HEK293T (cell line): ENCODE measurements at regions not wholly inside any gene's neighbourhood (a gene's known extent, or its start where the extent isn't known, plus 50 kb on each side); places are given as distances from the start of the nearest gene placed in this dataset.

ENCODE experiments used
- CTCF ChIA-PET: fragments of 350-600 bp; formaldehyde crosslinking; extraction: SDS; loops from one replicate; lab custom pipeline; 2021; ENCODE audit warnings: antibody characterized with exemption, inconsistent platforms; lab: Yijun Ruan, JAX
- POLR2A ChIA-PET: fragments of 350-600 bp; formaldehyde crosslinking; extraction: SDS; loops from one replicate; lab custom pipeline; 2020; ENCODE audit warnings: antibody characterized with exemption, inconsistent platforms; lab: Yijun Ruan, JAX
- DNase-seq: peaks from one replicate; pipeline ENCODE4 v3.0.0; 2012; ENCODE audit warnings: mixed read lengths; ENCODE audit errors: extremely low spot score
- ARNT ChIP-seq: fragments of 450-650 bp; IDR thresholded peaks from 2 replicates; pipeline ENCODE4 v1.6.1; 2017; ENCODE audit warnings: mild to moderate bottlenecking
- BHLHE40 ChIP-seq: fragments of 450-650 bp; IDR thresholded peaks from 2 replicates; pipeline ENCODE4 v1.6.1; 2016; ENCODE audit warnings: mild to moderate bottlenecking, moderate library complexity, borderline replicate concordance
- CTBP1 ChIP-seq: fragments of 450-650 bp; IDR thresholded peaks from 2 replicates; pipeline ENCODE4 v1.6.1; 2016; ENCODE audit warnings: borderline replicate concordance
- ELF4 ChIP-seq: fragments of 450-650 bp; IDR thresholded peaks from 2 replicates; pipeline ENCODE4 v1.6.1; 2017; ENCODE audit warnings: antibody characterized with exemption
- FOXA1 ChIP-seq: fragments of 450-650 bp; IDR thresholded peaks from 2 replicates; pipeline ENCODE4 v1.6.1; 2016; ENCODE audit warnings: mild to moderate bottlenecking
- FOXK2 ChIP-seq: fragments of 450-650 bp; IDR thresholded peaks from 2 replicates; pipeline ENCODE4 v1.6.1; 2016; ENCODE audit warnings: mild to moderate bottlenecking
- FOXM1 ChIP-seq: fragments of 450-650 bp; IDR thresholded peaks from 2 replicates; pipeline ENCODE4 v1.6.1; 2017; ENCODE audit warnings: mild to moderate bottlenecking, borderline replicate concordance
- HDGF ChIP-seq: fragments of 450-650 bp; IDR thresholded peaks from 2 replicates; pipeline ENCODE4 v1.6.1; 2017; ENCODE audit warnings: antibody characterized with exemption, borderline replicate concordance
- L3MBTL2 ChIP-seq: fragments of 450-650 bp; conservative IDR thresholded peaks from 2 replicates; pipeline ENCODE4 v1.6.1; 2016; ENCODE audit warnings: mild to moderate bottlenecking
- LEF1 ChIP-seq: fragments of 450-650 bp; IDR thresholded peaks from 2 replicates; pipeline ENCODE4 v1.6.1; 2017; ENCODE audit warnings: mild to moderate bottlenecking, borderline replicate concordance
- NFRKB ChIP-seq: fragments of 450-650 bp; IDR thresholded peaks from 2 replicates; pipeline ENCODE4 v1.6.1; 2016; ENCODE audit warnings: mild to moderate bottlenecking, moderate library complexity
- SP1 ChIP-seq: fragments of 450-650 bp; IDR thresholded peaks from 2 replicates; pipeline ENCODE4 v1.6.1; 2017
- SUZ12 ChIP-seq: fragments of 450-650 bp; IDR thresholded peaks from 2 replicates; pipeline ENCODE4 v1.6.1; 2016; ENCODE audit warnings: mild to moderate bottlenecking
- TARDBP ChIP-seq: fragments of 450-650 bp; IDR thresholded peaks from 2 replicates; pipeline ENCODE4 v1.6.1; 2016
- ZNF384 ChIP-seq: fragments of 450-650 bp; IDR thresholded peaks from 2 replicates; pipeline ENCODE4 v1.6.1; 2016
- TF ChIP-seq, protein P1 (sequence below): fragments of 450-650 bp; IDR thresholded peaks from 2 replicates; pipeline ENCODE4 v1.6.1; 2016

DNA sequence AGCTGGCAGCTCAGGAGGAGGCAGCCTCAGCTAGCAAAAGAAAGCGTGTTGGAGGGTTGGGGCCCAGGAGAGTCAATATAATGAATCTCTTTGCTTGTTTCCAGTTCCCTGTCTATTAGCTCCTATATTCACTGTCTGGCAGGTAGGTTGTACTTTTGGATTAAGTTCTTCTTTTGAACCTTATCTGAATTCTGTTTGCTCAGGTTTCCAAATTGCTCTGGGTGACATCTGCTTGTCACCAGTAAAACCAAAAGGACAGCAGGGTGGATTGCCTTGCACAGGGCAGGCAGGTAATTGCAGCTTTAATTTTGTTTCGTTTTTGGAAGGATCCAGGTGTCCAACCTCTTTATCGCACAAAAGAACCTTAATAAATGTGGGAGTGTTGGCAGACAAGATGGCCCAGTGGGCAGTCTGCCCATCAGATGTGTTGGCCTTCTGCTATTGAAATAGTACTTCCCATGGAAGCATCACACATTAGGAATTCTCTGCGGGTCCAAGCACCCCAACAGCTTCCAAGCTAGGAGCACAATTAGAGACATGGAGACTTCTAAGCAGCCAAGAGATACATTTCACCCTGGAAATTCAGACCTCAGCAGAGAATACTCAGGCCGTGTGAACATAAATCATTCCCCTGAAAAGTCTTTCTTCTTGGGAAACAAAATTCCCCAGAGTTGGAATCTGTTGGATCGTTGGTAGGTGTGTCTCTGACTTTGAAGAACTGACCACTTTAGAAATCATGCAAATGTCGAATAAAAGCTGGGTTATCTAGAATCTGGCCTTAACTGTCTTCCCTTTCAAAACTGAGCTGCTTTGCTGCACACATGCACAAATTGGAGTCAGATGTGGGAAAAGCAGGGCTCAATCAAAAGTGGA is 286.9 kb upstream of the BMP2 start:
- ChIA-PET POLR2A (no interaction called here), CTCF (no interaction called here)
- no peak for DNase-seq
- TF ChIP-seq NFRKB (no peak), CTBP1 (no peak), ZNF384 (no peak), ARNT (no peak), FOXA1 (no peak), HDGF (no peak), SP1 (no peak), FOXK2 (no peak), LEF1 (no peak), BHLHE40 (no peak), FOXM1 (no peak), ELF4 (no peak), SUZ12 (no peak), TARDBP (no peak), L3MBTL2 (no peak)
- TF ChIP-seq, protein P1, sequence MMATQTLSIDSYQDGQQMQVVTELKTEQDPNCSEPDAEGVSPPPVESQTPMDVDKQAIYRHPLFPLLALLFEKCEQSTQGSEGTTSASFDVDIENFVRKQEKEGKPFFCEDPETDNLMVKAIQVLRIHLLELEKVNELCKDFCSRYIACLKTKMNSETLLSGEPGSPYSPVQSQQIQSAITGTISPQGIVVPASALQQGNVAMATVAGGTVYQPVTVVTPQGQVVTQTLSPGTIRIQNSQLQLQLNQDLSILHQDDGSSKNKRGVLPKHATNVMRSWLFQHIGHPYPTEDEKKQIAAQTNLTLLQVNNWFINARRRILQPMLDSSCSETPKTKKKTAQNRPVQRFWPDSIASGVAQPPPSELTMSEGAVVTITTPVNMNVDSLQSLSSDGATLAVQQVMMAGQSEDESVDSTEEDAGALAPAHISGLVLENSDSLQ, result no peak

DNA sequence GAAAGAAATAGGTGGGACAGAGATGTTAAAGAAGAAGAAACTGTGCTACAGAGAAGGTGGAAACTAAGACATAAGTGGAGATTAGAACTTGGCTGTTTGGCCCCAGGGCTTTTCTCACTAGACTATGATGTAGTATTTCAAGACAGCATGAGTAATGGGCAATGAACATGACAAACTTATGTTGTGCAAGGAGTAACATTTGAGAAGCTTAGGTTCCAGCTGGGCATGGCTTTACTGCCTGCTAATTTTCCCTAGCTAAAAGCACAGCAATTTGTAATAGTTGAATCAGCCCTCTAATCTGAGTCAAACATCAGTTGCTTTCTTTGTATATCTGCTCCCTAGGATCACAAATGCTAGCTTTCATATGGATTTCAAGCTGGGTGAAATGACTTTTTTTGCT is 294.3 kb upstream of the BMP2 start:
- TF ChIP-seq ELF4 (no peak), L3MBTL2 (no peak), ZNF384 (no peak), NFRKB (no peak), LEF1 (no peak), FOXA1 (no peak), FOXM1 (no peak), TARDBP (no peak), ARNT (no peak), HDGF (no peak), CTBP1 (no peak), FOXK2 (no peak)
- TF ChIP-seq, protein P1, result no peak
- no peak for DNase-seq
- CTCF ChIA-PET, result no interaction called here
- POLR2A ChIA-PET, result no interaction called here

DNA sequence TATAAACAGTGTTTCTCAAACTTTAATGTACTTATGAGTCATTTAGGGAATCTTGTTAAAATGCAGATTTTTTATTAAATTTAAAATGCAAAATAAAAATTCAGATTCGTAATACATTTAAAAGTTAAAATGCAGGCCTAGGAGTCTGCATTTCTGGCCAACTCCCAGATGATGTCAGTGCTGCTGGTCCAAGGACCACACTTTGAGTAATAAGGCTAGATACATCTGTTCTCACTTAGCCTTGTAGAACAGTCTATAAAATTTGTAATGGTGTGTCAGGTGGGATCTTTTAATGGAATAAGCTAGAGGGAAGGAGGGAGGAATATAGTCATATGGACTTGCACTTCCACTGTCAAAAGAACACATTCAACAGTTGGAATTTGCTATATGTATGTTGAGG is 295.6 kb upstream of the BMP2 start:
- TF ChIP-seq CTBP1 (no peak), NFRKB (no peak), LEF1 (no peak), ELF4 (no peak), L3MBTL2 (no peak), BHLHE40 (no peak), HDGF (no peak), SUZ12 (no peak), TARDBP (no peak), FOXK2 (no peak), ZNF384 (no peak), FOXM1 (no peak), ARNT (no peak), SP1 (no peak), FOXA1 (no peak)
- TF ChIP-seq, protein P1, result no peak
- ChIA-PET POLR2A (no interaction called here), CTCF (interaction anchor here (1.0 kb wide), 1 partner anchor 11 kb away, joined by 8 read pairs; no protein-coding TSS in a partner anchor)
- DNase-seq, result no peak

DNA sequence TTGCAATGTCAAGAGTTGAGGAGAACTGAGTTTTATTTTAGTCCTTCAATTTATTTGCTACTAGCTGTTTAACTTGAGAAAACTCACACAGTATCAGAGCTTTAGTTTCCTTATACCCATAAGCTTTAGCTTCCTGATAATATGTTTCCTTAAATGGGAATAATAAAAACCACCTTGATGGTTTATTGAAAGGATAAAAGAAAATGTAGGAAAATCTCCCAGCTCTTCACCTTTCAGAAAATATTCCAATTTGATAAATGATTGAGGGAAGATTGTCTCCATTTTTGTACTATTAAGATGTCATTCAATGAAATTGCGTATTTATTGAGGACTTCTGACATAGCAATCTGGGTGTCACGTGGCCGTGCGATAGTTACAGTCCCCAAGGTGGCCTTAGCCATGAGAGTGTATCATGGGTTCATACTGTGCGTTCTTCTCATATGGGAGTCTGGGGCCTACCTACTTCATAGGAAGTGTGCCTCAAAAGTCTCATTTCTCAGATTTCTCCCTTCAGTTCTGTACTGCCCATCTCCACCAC is 296.3 kb upstream of the BMP2 start:
- no peak for TF ChIP-seq BHLHE40
- TF ChIP-seq SUZ12, result no peak
- no peak for TF ChIP-seq TARDBP
- no peak for TF ChIP-seq ARNT
- TF ChIP-seq FOXK2, result no peak
- TF ChIP-seq ZNF384, result no peak
- no peak for TF ChIP-seq NFRKB
- no peak for TF ChIP-seq L3MBTL2
- no peak for TF ChIP-seq HDGF
- no peak for TF ChIP-seq SP1
- TF ChIP-seq, protein P1, result no peak
- no peak for TF ChIP-seq FOXM1
- TF ChIP-seq FOXA1, result no peak
- TF ChIP-seq LEF1, result no peak
- no peak for TF ChIP-seq CTBP1
- no peak for TF ChIP-seq ELF4
- POLR2A ChIA-PET, result no interaction called here
- DNase-seq, result no peak
- CTCF ChIA-PET, result no interaction called here

DNA sequence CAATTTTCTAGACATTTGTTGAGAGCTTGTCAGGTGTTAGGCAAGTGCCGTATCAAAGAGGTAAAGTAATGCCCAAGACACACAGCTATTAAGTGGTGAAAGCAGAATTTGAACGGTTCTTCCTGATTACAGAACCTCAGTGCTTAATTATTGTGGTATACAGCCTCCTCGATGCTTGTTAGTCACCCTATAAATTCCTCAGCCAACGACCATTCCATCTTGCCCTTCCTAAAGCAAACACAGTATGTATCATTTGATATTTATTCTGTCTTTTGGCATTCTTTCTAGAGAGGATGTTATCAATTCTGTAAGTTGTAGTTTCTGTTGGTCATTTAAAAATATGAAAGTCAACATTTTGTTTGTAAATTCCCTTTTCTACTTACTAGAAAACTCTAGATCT is 297.8 kb upstream of the BMP2 start:
- no peak for TF ChIP-seq SUZ12
- TF ChIP-seq NFRKB, result no peak
- TF ChIP-seq FOXA1, result no peak
- TF ChIP-seq ARNT, result no peak
- TF ChIP-seq, protein P1, result no peak
- no peak for TF ChIP-seq CTBP1
- TF ChIP-seq ZNF384, result no peak
- TF ChIP-seq FOXK2, result no peak
- TF ChIP-seq BHLHE40, result no peak
- no peak for TF ChIP-seq SP1
- TF ChIP-seq L3MBTL2, result no peak
- TF ChIP-seq LEF1, result no peak
- TF ChIP-seq HDGF, result no peak
- TF ChIP-seq FOXM1, result no peak
- no peak for TF ChIP-seq ELF4
- no peak for TF ChIP-seq TARDBP
- no peak for DNase-seq
- POLR2A ChIA-PET, result no interaction called here
- CTCF ChIA-PET, result no interaction called here
